HG03571 (cell line): ENCODE measurements at regions not wholly inside any gene's neighbourhood (a gene's known extent, or its start where the extent isn't known, plus 50 kb on each side); places are given as distances from the start of the nearest gene placed in this dataset.
"Not testable (repeated sequence)": the region's sequence is repeated elsewhere in the genome, so short reads cannot be mapped to it uniquely, and the experiment has no call there.

Source experiments
- ATAC-seq: cut with Tn5 transposase; IDR thresholded peaks from one replicate; pipeline ENCODE4 v1.9.1; 2021; ENCODE audit not compliant: unreplicated experiment

DNA sequence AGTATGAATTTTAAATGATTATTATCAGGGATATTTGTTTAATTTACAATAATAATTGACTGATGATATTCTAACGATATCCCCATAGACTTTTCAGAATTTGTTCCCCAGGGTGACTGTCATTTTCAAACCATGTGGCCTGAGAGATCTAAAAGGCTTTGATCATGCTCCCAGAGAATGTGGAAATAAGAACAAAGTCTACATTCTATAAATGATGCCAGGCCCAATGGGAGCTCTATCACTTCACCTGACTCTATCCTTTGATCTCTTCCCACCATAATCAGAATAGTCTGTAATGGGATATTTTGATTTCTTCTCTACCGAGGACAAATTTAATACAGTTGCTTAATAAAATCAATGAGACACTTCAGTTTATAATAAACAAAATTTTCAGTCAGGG, 483.4 kb upstream of the IRAK1BP1 start:
- ATAC-seq: no peak

DNA sequence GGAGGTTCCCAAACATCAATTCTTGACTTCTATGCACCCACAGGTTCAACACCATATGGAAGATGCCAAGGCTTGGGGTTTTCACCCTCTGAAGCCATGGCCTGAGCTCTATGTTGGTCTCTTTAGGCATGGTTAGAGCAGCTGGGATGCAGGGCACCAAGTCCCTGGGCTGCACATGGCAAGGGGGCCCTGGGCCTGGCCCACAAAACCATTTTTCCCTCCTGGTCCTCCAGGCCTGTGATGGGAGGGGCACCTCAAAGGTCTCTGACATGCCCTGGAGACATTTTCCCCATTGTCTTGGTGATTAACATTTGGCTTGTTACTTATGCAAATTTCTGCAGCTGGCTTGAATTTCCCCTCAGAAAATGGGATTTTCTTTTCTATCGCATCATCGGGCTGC, 480.5 kb upstream of the IRAK1BP1 start:
- ATAC-seq: not testable (repeated sequence)

GRCh38 chr6:78390066-78390465, 477.3 kb upstream of the IRAK1BP1 start:
- ATAC-seq: no peak

DNA sequence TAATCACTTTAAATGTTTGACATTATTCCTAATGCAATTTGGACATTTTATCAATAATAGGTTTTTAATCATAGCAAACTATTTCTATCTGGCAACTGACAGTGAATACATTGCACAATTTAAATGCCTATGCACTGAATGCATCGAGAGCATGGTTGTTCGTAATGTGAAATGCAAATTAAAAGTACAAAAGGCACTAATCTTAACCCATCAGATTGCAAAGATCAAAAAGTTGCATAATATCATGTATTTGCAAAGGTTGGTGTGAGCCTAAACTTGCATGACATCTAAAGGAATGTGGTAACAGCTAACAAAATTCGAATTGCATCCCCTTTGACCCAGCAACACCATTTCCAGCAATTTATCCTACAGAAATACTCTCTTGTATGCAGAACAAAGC, 469.9 kb upstream of the IRAK1BP1 start:
- no peak for ATAC-seq

- ATAC-seq: no peak
These were observed 469.1 kb upstream of the IRAK1BP1 start for GRCh38 chr6:78398292-78398691.

- ATAC-seq: no peak
These were observed 467.3 kb upstream of the IRAK1BP1 start for GRCh38 chr6:78400076-78400475.

- no peak for ATAC-seq
These were observed 440.0 kb upstream of the IRAK1BP1 start for GRCh38 chr6:78427386-78427785.

GRCh38 chr6:78430521-78430920, 436.8 kb upstream of the IRAK1BP1 start:
- no peak for ATAC-seq

DNA sequence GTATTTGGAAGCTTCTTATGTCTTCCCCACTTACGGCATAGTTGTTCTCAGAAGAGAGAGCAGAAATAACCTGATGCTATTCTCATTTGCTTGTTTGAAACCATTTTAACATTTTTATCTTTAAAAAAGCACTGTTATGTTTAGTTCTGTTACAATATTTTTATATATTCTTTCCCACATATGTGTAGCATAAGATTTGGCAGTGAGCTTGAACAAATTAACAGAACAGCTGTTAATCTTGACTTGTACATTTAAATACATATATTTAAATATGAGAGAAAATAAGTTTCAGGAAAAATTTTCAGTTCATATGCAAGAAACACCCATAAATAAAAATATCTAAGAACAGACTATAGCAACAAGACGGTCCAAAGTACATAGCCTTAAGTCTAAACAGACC, 431.7 kb upstream of the IRAK1BP1 start:
- no peak for ATAC-seq

DNA sequence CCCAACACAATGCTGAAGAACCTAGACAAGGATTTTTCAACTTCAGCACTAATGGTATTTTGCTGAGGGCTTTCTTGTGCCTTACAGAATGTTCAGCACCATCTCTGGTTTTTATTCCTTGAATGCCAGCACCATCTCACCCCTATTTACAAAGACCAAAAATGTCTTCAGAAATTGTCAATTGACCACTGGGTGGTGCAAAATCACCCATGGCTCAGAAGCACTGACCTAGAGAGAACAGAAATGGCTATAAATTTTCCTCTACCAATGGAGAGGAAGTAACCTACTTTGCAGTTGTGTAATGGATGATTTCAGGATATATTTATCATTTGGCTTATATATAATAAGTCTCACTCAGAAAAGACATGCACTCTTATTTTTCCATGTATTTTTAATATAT, 431.0 kb upstream of the IRAK1BP1 start:
- no peak for ATAC-seq

GRCh38 chr6:78438135-78438534, 429.2 kb upstream of the IRAK1BP1 start:
- no peak for ATAC-seq

DNA sequence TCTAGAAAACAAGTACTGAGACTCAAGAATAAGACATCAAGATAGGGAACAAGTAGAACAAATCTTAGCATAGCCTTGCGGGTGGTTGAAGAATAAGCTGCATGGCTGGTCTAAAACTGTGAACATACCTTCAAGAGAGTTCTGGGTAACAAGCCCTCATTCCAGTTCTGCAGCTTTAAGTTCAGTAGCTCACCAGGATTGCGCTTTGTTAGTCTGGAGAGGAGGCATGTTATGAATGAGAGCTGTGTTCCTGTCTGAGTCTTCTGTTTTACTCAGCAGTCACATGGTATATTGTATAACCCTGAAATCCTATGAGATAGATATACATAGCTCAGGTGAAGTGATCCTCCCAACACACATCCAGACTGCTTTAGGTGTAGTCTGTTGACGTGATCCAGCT, 406.6 kb upstream of the IRAK1BP1 start:
- no peak for ATAC-seq

DNA sequence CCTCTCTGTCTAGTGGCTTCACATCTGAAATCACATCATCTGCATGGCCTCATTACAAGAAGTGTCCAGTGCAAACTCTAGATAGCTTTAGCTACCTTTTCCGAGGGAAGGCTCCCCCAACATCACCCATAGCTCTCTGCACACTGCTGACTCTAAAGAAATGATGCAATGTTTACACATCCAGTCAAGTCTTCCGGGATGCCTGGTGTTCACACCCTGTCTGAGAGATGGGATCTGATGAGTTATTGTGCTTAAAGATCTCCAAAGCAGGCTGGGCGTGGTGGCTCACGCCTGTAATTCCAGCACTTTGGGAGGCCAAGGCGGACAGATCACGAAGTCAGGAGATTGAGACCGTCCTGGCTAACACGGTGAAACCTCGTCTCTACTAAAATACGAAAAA, 404.6 kb upstream of the IRAK1BP1 start:
- no peak for ATAC-seq

DNA sequence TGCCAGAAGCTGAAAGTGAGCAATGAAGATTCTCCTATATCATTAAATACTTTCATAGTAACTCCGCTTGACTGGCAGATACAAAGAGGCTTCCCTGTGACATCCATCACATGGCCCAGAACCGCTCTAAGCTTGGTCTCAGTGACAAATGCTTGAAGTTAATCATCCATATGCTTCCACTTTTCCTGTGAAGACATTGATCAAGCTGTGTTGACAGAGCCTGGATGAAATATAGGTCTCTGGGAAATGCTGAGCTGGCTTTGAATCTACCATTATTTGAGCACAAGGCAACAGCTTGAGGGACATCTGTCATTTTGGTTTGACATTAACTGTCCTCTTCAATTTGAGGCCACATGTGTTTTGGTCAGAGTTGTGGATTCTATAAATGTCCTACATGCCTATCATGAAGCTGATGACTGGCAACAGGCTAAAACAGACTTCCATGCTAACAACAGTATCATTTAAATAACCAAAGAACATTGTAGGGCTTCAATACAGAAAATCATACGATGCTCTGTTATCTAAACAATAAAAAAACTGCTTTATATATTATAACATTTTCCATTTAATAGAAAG, 402.2 kb upstream of the IRAK1BP1 start:
- ATAC-seq: no peak

- no peak for ATAC-seq
These were observed 390.8 kb upstream of the IRAK1BP1 start for GRCh38 chr6:78476561-78476960.

- no peak for ATAC-seq
These were observed 384.4 kb upstream of the IRAK1BP1 start for GRCh38 chr6:78482801-78483552.

GRCh38 chr6:78483553-78484197, 383.7 kb upstream of the IRAK1BP1 start:
- ATAC-seq: no peak

GRCh38 chr6:78484198-78485064, 382.9 kb upstream of the IRAK1BP1 start:
- no peak for ATAC-seq

DNA sequence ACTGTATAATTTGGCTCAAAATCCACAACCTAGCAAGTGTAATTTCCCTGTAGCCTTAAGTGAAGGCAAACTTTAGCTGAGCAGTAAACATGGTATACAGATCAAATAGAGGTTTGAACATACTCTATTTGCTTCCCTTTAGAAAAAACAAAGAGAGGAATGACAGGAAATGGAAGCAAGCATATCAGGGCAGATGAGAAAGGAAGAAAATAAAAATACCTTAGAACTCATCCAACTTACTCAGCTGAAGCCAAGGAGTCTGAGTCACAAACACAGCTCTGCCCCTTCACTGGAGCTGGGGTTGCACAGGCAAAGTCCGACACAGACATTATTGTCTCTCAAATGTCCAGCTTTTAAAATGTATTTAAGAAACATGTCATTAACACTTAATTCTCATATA, 379.9 kb upstream of the IRAK1BP1 start:
- ATAC-seq: no peak

DNA sequence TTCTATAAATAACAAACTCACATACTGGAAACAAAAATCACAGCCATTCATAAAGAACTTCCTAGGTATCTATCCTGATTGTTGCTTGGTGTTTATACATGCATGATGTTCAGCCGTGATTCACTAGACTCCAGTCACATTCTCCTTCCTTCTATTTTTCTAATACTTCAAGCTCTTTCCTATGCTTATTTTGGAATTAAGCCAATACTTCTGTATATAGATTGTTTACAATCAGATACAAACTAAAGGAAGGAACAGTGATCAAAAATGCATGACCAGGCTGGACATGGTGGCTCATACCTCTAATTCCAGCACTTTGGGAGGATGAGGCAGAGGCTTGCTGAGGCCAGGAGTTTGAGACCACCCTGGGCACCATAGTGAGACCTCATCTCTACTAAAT, 377.5 kb upstream of the IRAK1BP1 start:
- ATAC-seq: no peak

DNA sequence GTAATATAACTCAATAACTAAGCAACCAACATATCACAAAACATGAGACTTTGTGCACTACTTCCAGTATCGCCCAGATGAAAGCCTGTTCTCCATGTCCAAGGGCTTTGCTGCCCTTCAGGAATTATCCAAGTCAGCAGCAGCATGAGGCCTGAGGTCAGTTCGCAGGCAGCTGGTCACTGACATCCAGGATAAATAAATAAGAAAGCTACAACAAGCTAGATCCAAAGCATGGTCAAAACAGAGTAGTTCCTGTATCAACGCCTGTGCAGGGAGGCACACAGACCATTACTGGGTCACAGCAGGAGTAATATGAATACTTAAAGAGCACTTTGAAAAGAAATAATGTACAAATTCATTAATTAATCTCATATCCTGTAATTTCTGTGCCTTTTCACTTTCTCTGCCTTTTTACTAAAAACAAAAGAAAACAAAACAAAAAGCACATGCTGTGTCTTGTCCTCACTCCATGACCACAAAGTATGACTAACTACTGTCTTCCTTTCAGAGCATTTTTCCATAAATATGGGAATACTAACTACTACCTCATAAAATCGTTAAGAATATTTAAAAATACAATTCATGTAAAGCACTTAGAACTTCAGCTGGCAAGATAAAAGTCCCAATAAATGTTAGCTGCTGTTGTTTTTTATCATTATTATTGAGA, 374.9 kb upstream of the IRAK1BP1 start:
- no peak for ATAC-seq
